Hematopoietic multipotent progenitor cell (in vitro differentiated cells): ENCODE measurements at regions not wholly inside any gene's neighbourhood (a gene's known extent, or its start where the extent isn't known, plus 50 kb on each side); places are given as distances from the start of the nearest gene placed in this dataset.

Source experiments
- DNase-seq, 3 donors: peaks; one replicate each; pipeline ENCODE4 v3.0.0-alpha.2; 2011 to 2015; ENCODE audit warnings: low read depth in 2 of 3, low spot score in 2 of 3

GRCh38 chr2:236688157-236688556, 118.5 kb downstream of the ACKR3 start:
- DNase-seq: no peak

- no peak for DNase-seq
Observed at GRCh38 chr2:236688563-236689392, 119.2 kb downstream of the ACKR3 start.

- no peak for DNase-seq
Observed at GRCh38 chr2:236689393-236689700, 119.7 kb downstream of the ACKR3 start.

GRCh38 chr2:236689981-236690380, 120.4 kb downstream of the ACKR3 start:
- DNase-seq: no peak

- DNase-seq: no peak
Observed at GRCh38 chr2:236690726-236691125, 121.1 kb downstream of the ACKR3 start.

GRCh38 chr2:236691799-236692167, 122.2 kb downstream of the ACKR3 start:
- no peak for DNase-seq

- DNase-seq: no peak
Observed at GRCh38 chr2:236692937-236693336, 123.3 kb downstream of the ACKR3 start.

GRCh38 chr2:236693531-236693930, 123.9 kb downstream of the ACKR3 start:
- no peak for DNase-seq

GRCh38 chr2:236694146-236694888, 124.7 kb downstream of the ACKR3 start:
- no peak for DNase-seq

- no peak for DNase-seq
Observed at GRCh38 chr2:236696834-236697233, 127.2 kb downstream of the ACKR3 start.

- DNase-seq: no peak
Observed at GRCh38 chr2:236698016-236698627, 128.5 kb downstream of the ACKR3 start.

GRCh38 chr2:236700703-236701102, 131.1 kb downstream of the ACKR3 start:
- no peak for DNase-seq

- DNase-seq: no peak
Observed at GRCh38 chr2:236702657-236703372, 133.2 kb downstream of the ACKR3 start.

GRCh38 chr2:236703373-236703709, 133.7 kb downstream of the ACKR3 start:
- no peak for DNase-seq

GRCh38 chr2:236703906-236704305, 134.3 kb downstream of the ACKR3 start:
- no peak for DNase-seq

GRCh38 chr2:236704887-236705286, 135.3 kb downstream of the ACKR3 start:
- DNase-seq: no peak

- DNase-seq: no peak
Observed at GRCh38 chr2:236705295-236706105, 135.9 kb downstream of the ACKR3 start.

- DNase-seq: no peak
Observed at GRCh38 chr2:236706288-236706687, 136.7 kb downstream of the ACKR3 start.

- DNase-seq: no peak
Observed at GRCh38 chr2:236706803-236707202, 137.2 kb downstream of the ACKR3 start.

GRCh38 chr2:236711440-236711839, 141.8 kb downstream of the ACKR3 start:
- no peak for DNase-seq
